ENCODE measurements at regions not wholly inside any gene's neighbourhood (a gene's known extent, or its start where the extent isn't known, plus 50 kb on each side); places are given as distances from the start of the nearest gene placed in this dataset.
"Not testable (repeated sequence)": the region's sequence is repeated elsewhere in the genome, so short reads cannot be mapped to it uniquely, and the experiment has no call there.

- no peak for DNase-seq
Measured at GRCh38 chr13:31522396-31522795, 216.9 kb upstream of the RXFP2 start.

- DNase-seq = no peak
Measured at GRCh38 chr13:31528176-31528575, 211.2 kb upstream of the RXFP2 start.

- DNase-seq = no peak
Measured at GRCh38 chr13:31528758-31529157, 210.6 kb upstream of the RXFP2 start.

GRCh38 chr13:31530922-31531321 lies 208.4 kb upstream of the RXFP2 start:
- no peak for DNase-seq

- no peak for DNase-seq
Measured at GRCh38 chr13:31537052-31537451, 202.3 kb upstream of the RXFP2 start.

GRCh38 chr13:31538067-31539042 lies 201.0 kb upstream of the RXFP2 start:
- no peak for DNase-seq

GRCh38 chr13:31540281-31540680 lies 199.0 kb upstream of the RXFP2 start:
- no peak for DNase-seq

- no peak for DNase-seq
Measured at GRCh38 chr13:31543190-31543589, 196.1 kb upstream of the RXFP2 start.

GRCh38 chr13:31545616-31546015 lies 193.7 kb upstream of the RXFP2 start:
- no peak for DNase-seq

- no peak for DNase-seq
Measured at GRCh38 chr13:31556376-31556775, 182.9 kb upstream of the RXFP2 start.

- not testable (repeated sequence) for DNase-seq
Measured at GRCh38 chr13:31584221-31584620, 155.1 kb upstream of the RXFP2 start.

GRCh38 chr13:31587698-31588266 lies 151.5 kb upstream of the RXFP2 start:
- no peak for DNase-seq

GRCh38 chr13:31588316-31588715 lies 151.0 kb upstream of the RXFP2 start:
- no peak for DNase-seq

GRCh38 chr13:31588893-31589292 lies 150.4 kb upstream of the RXFP2 start:
- DNase-seq = no peak

GRCh38 chr13:31591642-31592233 lies 147.6 kb upstream of the RXFP2 start:
- no peak for DNase-seq

GRCh38 chr13:31594056-31594455 lies 145.3 kb upstream of the RXFP2 start:
- no peak for DNase-seq

- DNase-seq = no peak
Measured at GRCh38 chr13:31595563-31595962, 143.8 kb upstream of the RXFP2 start.

- DNase-seq = no peak
Measured at GRCh38 chr13:31598990-31599389, 140.3 kb upstream of the RXFP2 start.

GRCh38 chr13:31605076-31605860 lies 134.1 kb upstream of the RXFP2 start:
- DNase-seq = no peak

GRCh38 chr13:31607531-31607930 lies 131.8 kb upstream of the RXFP2 start:
- not testable (repeated sequence) for DNase-seq

- not testable (repeated sequence) for DNase-seq
Measured at GRCh38 chr13:31608780-31609179, 130.5 kb upstream of the RXFP2 start.

- DNase-seq = no peak
Measured at GRCh38 chr13:31610270-31610998, 128.9 kb upstream of the RXFP2 start.
